GM12878 (cell line): ENCODE measurements at regions not wholly inside any gene's neighbourhood (a gene's known extent, or its start where the extent isn't known, plus 50 kb on each side); places are given as distances from the start of the nearest gene placed in this dataset.

Experiments used
- ATAC-seq: fragments of 200-7000 bp; cut with Tn5 transposase; 3 replicates; pipeline ENCODE4 v1.9.1; 2020; ENCODE audit warnings: mild to moderate bottlenecking, moderate library complexity
- BruUV-seq: library from RNA; stranded (reverse); fragments of 400-500 nt; replicated peaks from 2 replicates; lab custom pipeline; 2021; lab: Mats Ljungman, UMichigan
- CTCF ChIA-PET: fragments of 300-600 bp; sonication (Branson Sonifier 250); formaldehyde crosslinking; extraction: SDS; loops from one replicate; lab custom pipeline; 2021; ENCODE audit warnings: inconsistent platforms; lab: Yijun Ruan, JAX
- POLR2A ChIA-PET: fragments of 350-600 bp; formaldehyde crosslinking; extraction: SDS; loops from one replicate; lab custom pipeline; 2021; ENCODE audit warnings: inconsistent platforms; lab: Charles Lee
- RAD21 ChIA-PET: fragments of 300-600 bp; sonication (Branson Sonifier 250); formaldehyde crosslinking; loops from one replicate; lab custom pipeline; 2023; ENCODE audit warnings: antibody characterized with exemption; ENCODE audit not compliant: unreplicated experiment; lab: Charles Lee
- SMC1A ChIA-PET: fragments of 300-600 bp; sonication (Branson Sonifier 250); formaldehyde crosslinking; loops from one replicate; lab custom pipeline; 2023; ENCODE audit not compliant: unreplicated experiment, uncharacterized antibody; lab: Charles Lee
- DNase-seq: peaks from one replicate; pipeline ENCODE4 v3.0.0-alpha.2; 2011; ENCODE audit warnings: low read depth, low spot score
- FAIRE-seq: peaks from 3 replicates; lab custom pipeline; 2011; peaks lifted over from hg19 to GRCh38; lab: Jason Lieb, UNC
- H2AFZ ChIP-seq: 2 replicates; pipeline ENCODE4 v1.6.0; 2011; ENCODE audit warnings: low read depth, low read length, control low read depth; ENCODE audit not compliant: control insufficient read depth
- H3K27ac ChIP-seq: 2 replicates; pipeline ENCODE4 v1.5.1; 2011; ENCODE audit warnings: control low read depth; ENCODE audit not compliant: control insufficient read depth, insufficient read depth
- H3K27me3 ChIP-seq, 2 experiments: replicated peaks in 1 of 2; 2 replicates each; pipeline versions ENCODE4 v1.6.0 to v1.6.1; 2011; ENCODE audit warnings: low read length in 1 of 2; ENCODE audit not compliant: control insufficient read depth in 2 of 2, insufficient read depth in 2 of 2
- H3K36me3 ChIP-seq, 2 experiments: 2 replicates each; pipeline ENCODE4 v1.5.1; 2011; ENCODE audit warnings: low read length in 1 of 2; ENCODE audit not compliant: control insufficient read depth in 2 of 2, insufficient read depth in 2 of 2
- H3K4me1 ChIP-seq: 2 replicates; pipeline ENCODE4 v1.6.1; 2011; ENCODE audit warnings: mild to moderate bottlenecking, low read length, moderate library complexity, mixed read lengths; ENCODE audit not compliant: control insufficient read depth, insufficient read depth
- H3K4me2 ChIP-seq: 2 replicates; pipeline ENCODE4 v1.6.0; 2011; ENCODE audit warnings: control low read depth; ENCODE audit not compliant: control insufficient read depth, insufficient read depth
- H3K4me3 ChIP-seq: fragments of 200-600 bp; sonication (generic); 2 replicates; pipeline ENCODE4 v1.5.1; 2016
- H3K79me2 ChIP-seq: 2 replicates; pipeline ENCODE4 v1.6.0; 2011; ENCODE audit warnings: low read length; ENCODE audit not compliant: control insufficient read depth, insufficient read depth
- H3K9ac ChIP-seq: 2 replicates; pipeline ENCODE4 v1.8.0; 2011; ENCODE audit warnings: low read length, control low read depth, mixed read lengths; ENCODE audit not compliant: control insufficient read depth, insufficient read depth
- H3K9me3 ChIP-seq: replicated peaks from 3 replicates; pipeline ENCODE4 v1.5.1; 2011; ENCODE audit warnings: mild to moderate bottlenecking, low read length; ENCODE audit not compliant: control insufficient read depth, insufficient read depth
- H4K20me1 ChIP-seq: 2 replicates; pipeline ENCODE4 v1.6.0; 2011; ENCODE audit not compliant: control insufficient read depth, insufficient read depth
- CBX3 ChIP-seq: fragments of 200-600 bp; sonication (generic); IDR thresholded peaks from 2 replicates; pipeline ENCODE4 v1.6.1; 2016; ENCODE audit warnings: low read depth, borderline replicate concordance
- EED ChIP-seq: sonication (generic); IDR thresholded peaks from 2 replicates; pipeline ENCODE4 v1.6.1; 2016; ENCODE audit warnings: antibody characterized with exemption, low read depth
- ESRRA ChIP-seq: IDR thresholded peaks from 2 replicates; pipeline ENCODE4 v1.6.1; 2012; ENCODE audit warnings: mild to moderate bottlenecking, low read length, improper control_type of control experiment
- HDAC6 ChIP-seq: fragments of 200-600 bp; sonication (generic); IDR thresholded peaks from one replicate; pipeline ENCODE4 v1.8.0; 2017; ENCODE audit warnings: antibody characterized with exemption; ENCODE audit not compliant: unreplicated experiment
- MXI1 ChIP-seq: fragments of 150-350 bp; IDR thresholded peaks from 2 replicates; pipeline ENCODE4 v1.6.1; 2011; ENCODE audit warnings: low read depth, mild to moderate bottlenecking, inconsistent platforms, low read length, improper control_type of control experiment
- NRF1 ChIP-seq: conservative IDR thresholded peaks from 2 replicates; pipeline ENCODE4 v1.6.1; 2011; ENCODE audit warnings: mild to moderate bottlenecking, low read depth, low read length, improper control_type of control experiment
- POLR2AphosphoS5 ChIP-seq: IDR thresholded peaks from 2 replicates; pipeline ENCODE4 v1.6.1; 2011; ENCODE audit warnings: mild to moderate bottlenecking, low read length, inconsistent platforms
- RUNX3 ChIP-seq: IDR thresholded peaks from 2 replicates; pipeline ENCODE4 v1.6.1; 2012; ENCODE audit warnings: low read length, inconsistent platforms
- YY1 ChIP-seq: IDR thresholded peaks from 2 replicates; pipeline ENCODE4 v1.6.1; 2011; ENCODE audit warnings: low read depth, mild to moderate bottlenecking, low read length
- ZNF207 ChIP-seq: fragments of 450-650 bp; IDR thresholded peaks from 2 replicates; pipeline ENCODE4 v1.6.1; 2014; ENCODE audit warnings: antibody characterized with exemption, mild to moderate bottlenecking, borderline replicate concordance
- WGBS: methylation state at CpG from one replicate; pipeline ENCODE4 v1.1.6; 2016; ENCODE audit warnings: low lambda C conversion rate; ENCODE audit not compliant: insufficient replicate concordance, insufficient coverage; ENCODE audit errors: missing lambda C conversion rate; 5-methylcytosine and 5-hydroxymethylcytosine counted together
- in situ Hi-C: fragments of 300-500 bp; cut with MboI; formaldehyde crosslinking; loops from 9 replicates; pipeline ENCODE4 v1.14.3; 2018; ENCODE audit warnings: mixed read lengths
- intact Hi-C: fragments of 100-400 bp; cut with micrococcal nuclease; formaldehyde crosslinking; loops from one replicate; pipeline ENCODE4 v1.14.2; 2022; ENCODE audit not compliant: unreplicated experiment
- TF ChIP-seq, protein P1 (sequence below): IDR thresholded peaks from 2 replicates; pipeline ENCODE4 v1.6.1; 2011; ENCODE audit warnings: mild to moderate bottlenecking, low read depth, low read length, moderate library complexity; ENCODE audit not compliant: insufficient replicate concordance
- TF ChIP-seq, protein P2 (sequence below): IDR thresholded peaks from 2 replicates; pipeline ENCODE4 v1.6.1; 2012; ENCODE audit warnings: low read depth, low read length, improper control_type of control experiment
- TF ChIP-seq, protein P3 (sequence below): fragments of 450-650 bp; IDR thresholded peaks from 2 replicates; pipeline ENCODE4 v1.6.1; 2018; ENCODE audit warnings: borderline replicate concordance, mild to moderate bottlenecking; ENCODE audit not compliant: partially characterized antibody

DNA sequence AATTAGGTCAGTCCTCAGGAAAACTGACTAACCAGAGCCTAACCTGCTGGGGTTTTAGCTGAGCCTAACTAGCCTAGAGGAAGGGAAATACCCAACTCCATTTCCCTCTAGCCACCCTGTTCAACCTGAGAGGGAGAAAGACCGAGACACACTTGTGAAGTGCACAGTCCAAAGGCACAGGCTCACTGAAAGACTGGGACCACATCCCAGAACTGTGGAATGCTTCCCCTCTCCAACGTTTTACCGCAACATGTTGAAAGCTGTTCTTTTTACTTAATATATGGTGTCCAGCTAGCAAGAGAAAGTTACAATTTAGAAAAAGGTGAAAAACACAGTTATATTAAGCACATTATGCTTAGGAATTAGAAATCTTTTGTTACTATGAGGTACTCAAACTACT lies 76.8 kb upstream of the SIMC1 start:
- ChIA-PET POLR2A (no interaction called here), SMC1A (no interaction called here), CTCF (no interaction called here), RAD21 (no interaction called here)
- H3K79me2 ChIP-seq = no peaks in the 10 kb centered on the region
- H4K20me1 ChIP-seq = no peaks in the 10 kb centered on the region
- H3K9me3 ChIP-seq = no peaks in the 10 kb centered on the region
- no TSS peak for BruUV-seq
- intact Hi-C loops = no loop called here
- H3K4me1 ChIP-seq = no peaks in the 10 kb centered on the region
- FAIRE-seq (no peak), ATAC-seq (no peak), DNase-seq (no peak)
- WGBS = 38% methylated on average over 3 of the region's 3 CpGs
- no peaks in the 10 kb centered on the region for H3K36me3 ChIP-seq
- H3K27ac ChIP-seq = no peak overlapping the region
- in situ Hi-C loops = no loop called here
- H3K4me2 ChIP-seq = no peak overlapping the region
- no peak overlapping the region for H3K9ac ChIP-seq
- no peak overlapping the region for H3K4me3 ChIP-seq
- TF ChIP-seq MXI1 (no peak), RUNX3 (no peak), ZNF207 (no peak), CBX3 (no peak), POLR2AphosphoS5 (no peak), NRF1 (no peak)
- TF ChIP-seq, protein P1, sequence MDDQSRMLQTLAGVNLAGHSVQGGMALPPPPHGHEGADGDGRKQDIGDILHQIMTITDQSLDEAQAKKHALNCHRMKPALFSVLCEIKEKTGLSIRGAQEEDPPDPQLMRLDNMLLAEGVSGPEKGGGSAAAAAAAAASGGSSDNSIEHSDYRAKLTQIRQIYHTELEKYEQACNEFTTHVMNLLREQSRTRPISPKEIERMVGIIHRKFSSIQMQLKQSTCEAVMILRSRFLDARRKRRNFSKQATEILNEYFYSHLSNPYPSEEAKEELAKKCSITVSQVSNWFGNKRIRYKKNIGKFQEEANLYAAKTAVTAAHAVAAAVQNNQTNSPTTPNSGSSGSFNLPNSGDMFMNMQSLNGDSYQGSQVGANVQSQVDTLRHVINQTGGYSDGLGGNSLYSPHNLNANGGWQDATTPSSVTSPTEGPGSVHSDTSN = no peak
- H2AFZ ChIP-seq = no peak overlapping the region
- peaks cover 0 to 2% of the 10 kb centered on the region in 2 experiments; a peak in 3 of 4 replicates for H3K27me3 ChIP-seq

DNA sequence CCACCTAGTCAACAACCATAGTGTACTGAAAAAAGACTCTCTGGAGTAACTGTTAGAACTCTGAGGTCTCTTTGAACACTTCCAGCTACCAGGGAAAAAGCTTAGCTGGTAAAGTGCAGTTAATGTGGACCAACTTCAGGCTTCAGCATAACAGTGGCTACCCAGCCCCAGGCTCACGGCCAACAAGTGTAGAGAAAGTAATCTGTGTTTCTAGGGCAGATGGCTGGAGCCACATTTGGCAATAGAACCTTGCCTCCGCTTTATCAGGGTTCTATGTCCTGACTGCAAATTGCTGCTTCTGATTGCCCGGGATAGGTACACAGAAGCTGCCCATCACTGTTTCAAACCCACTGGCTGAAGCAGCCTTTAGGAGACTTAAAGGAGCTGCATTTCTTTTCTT lies 76.0 kb upstream of the SIMC1 start:
- 36% methylated on average over 3 of the region's 3 CpGs for WGBS
- no peak for TF ChIP-seq EED
- TF ChIP-seq, protein P2, sequence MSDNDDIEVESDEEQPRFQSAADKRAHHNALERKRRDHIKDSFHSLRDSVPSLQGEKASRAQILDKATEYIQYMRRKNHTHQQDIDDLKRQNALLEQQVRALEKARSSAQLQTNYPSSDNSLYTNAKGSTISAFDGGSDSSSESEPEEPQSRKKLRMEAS = no peak
- no peak for TF ChIP-seq ESRRA
- TF ChIP-seq, protein P3, sequence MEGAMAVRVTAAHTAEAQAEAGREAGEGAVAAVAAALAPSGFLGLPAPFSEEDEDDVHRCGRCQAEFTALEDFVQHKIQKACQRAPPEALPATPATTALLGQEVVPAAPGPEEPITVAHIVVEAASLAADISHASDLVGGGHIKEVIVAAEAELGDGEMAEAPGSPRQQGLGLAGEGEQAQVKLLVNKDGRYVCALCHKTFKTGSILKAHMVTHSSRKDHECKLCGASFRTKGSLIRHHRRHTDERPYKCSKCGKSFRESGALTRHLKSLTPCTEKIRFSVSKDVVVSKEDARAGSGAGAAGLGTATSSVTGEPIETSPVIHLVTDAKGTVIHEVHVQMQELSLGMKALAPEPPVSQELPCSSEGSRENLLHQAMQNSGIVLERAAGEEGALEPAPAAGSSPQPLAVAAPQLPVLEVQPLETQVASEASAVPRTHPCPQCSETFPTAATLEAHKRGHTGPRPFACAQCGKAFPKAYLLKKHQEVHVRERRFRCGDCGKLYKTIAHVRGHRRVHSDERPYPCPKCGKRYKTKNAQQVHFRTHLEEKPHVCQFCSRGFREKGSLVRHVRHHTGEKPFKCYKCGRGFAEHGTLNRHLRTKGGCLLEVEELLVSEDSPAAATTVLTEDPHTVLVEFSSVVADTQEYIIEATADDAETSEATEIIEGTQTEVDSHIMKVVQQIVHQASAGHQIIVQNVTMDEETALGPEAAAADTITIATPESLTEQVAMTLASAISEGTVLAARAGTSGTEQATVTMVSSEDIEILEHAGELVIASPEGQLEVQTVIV = no peak
- no peak for TF ChIP-seq YY1
- no peak for TF ChIP-seq HDAC6
- TF ChIP-seq, all 136 proteins: peak for 0

More for the DNA sequence above, 76.0 kb upstream of the SIMC1 start:
- intact Hi-C loops (no loop called here), in situ Hi-C loops (no loop called here)
- Histone ChIP-seq H3K9ac (no peak overlapping the region), H4K20me1 (no peaks in the 10 kb centered on the region), H2AFZ (no peak overlapping the region), H3K27me3 (peaks cover 0 to 2% of the 10 kb centered on the region in 2 experiments; a peak in 3 of 4 replicates), H3K4me2 (no peak overlapping the region), H3K9me3 (no peaks in the 10 kb centered on the region), H3K36me3 (no peaks in the 10 kb centered on the region), H3K4me3 (no peak overlapping the region), H3K79me2 (no peaks in the 10 kb centered on the region), H3K4me1 (no peaks in the 10 kb centered on the region), H3K27ac (no peak overlapping the region)
- ChIA-PET SMC1A (no interaction called here), POLR2A (no interaction called here), CTCF (no interaction called here), RAD21 (no interaction called here)
- FAIRE-seq = no peak
- ATAC-seq = no peak
- no TSS peak for BruUV-seq
- DNase-seq = no peak
